22Rv1 (cell line): ENCODE measurements at regions not wholly inside any gene's neighbourhood (a gene's known extent, or its start where the extent isn't known, plus 50 kb on each side); places are given as distances from the start of the nearest gene placed in this dataset.
"Not testable (repeated sequence)": the region's sequence is repeated elsewhere in the genome, so short reads cannot be mapped to it uniquely, and the experiment has no call there.

ENCODE experiments used
- ZFX ChIP-seq: fragments of 450-650 bp; IDR thresholded peaks from 2 replicates; pipeline ENCODE4 v1.6.1; 2017; ENCODE audit warnings: antibody characterized with exemption, borderline replicate concordance
- TF ChIP-seq, protein P1 (sequence below): fragments of 450-650 bp; IDR thresholded peaks from 2 replicates; pipeline ENCODE4 v1.5.1; 2017; ENCODE audit warnings: mild to moderate bottlenecking

DNA sequence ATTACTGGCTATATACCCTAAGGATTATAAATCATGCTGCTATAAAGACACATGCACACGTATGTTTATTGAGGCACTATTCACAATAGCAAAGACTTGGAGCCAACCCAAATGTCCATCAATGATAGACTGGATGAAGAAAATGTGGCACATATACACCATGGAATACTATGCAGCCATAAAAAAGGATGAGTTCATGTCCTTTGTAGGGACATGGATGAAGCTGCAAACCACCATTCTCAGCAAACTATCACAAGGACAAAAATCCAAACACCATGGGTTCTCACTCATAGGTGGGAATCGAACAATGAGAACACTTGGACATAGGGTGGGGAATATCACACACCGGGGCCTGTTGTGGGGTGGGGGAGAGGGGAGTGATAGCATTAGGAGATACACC is 72.7 kb downstream of the VSIG4 start:
- TF ChIP-seq, protein P1, sequence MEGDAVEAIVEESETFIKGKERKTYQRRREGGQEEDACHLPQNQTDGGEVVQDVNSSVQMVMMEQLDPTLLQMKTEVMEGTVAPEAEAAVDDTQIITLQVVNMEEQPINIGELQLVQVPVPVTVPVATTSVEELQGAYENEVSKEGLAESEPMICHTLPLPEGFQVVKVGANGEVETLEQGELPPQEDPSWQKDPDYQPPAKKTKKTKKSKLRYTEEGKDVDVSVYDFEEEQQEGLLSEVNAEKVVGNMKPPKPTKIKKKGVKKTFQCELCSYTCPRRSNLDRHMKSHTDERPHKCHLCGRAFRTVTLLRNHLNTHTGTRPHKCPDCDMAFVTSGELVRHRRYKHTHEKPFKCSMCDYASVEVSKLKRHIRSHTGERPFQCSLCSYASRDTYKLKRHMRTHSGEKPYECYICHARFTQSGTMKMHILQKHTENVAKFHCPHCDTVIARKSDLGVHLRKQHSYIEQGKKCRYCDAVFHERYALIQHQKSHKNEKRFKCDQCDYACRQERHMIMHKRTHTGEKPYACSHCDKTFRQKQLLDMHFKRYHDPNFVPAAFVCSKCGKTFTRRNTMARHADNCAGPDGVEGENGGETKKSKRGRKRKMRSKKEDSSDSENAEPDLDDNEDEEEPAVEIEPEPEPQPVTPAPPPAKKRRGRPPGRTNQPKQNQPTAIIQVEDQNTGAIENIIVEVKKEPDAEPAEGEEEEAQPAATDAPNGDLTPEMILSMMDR = not testable (repeated sequence)
- not testable (repeated sequence) for TF ChIP-seq ZFX
